BE2C (cell line): ENCODE measurements at regions not wholly inside any gene's neighbourhood (a gene's known extent, or its start where the extent isn't known, plus 50 kb on each side); places are given as distances from the start of the nearest gene placed in this dataset.
"Not testable (repeated sequence)": the region's sequence is repeated elsewhere in the genome, so short reads cannot be mapped to it uniquely, and the experiment has no call there.

Experiments
- DNase-seq: peaks from one replicate; pipeline ENCODE4 v3.0.0-alpha.2; 2020
- H3K27me3 ChIP-seq: fragments of 250-450 bp; sonication (Bioruptor Pico); 2 replicates; pipeline ENCODE4 v1.5.1; 2020; ENCODE audit warnings: mild to moderate bottlenecking
- H3K36me3 ChIP-seq: fragments of 250-450 bp; sonication (Bioruptor Pico); 2 replicates; pipeline ENCODE4 v1.5.1; 2020; ENCODE audit warnings: mild to moderate bottlenecking
- H3K4me1 ChIP-seq: fragments of 250-450 bp; sonication (Bioruptor Pico); 2 replicates; pipeline ENCODE4 v1.5.1; 2020
- H3K4me3 ChIP-seq: 2 replicates; pipeline ENCODE4 v1.5.1; 2011; ENCODE audit warnings: low read depth, low read length
- H3K9me3 ChIP-seq: fragments of 250-450 bp; sonication (Bioruptor Pico); 2 replicates; pipeline ENCODE4 v1.5.1; 2020
- CTCF ChIP-seq: IDR thresholded peaks from 2 replicates; pipeline ENCODE4 v1.5.1; 2012; ENCODE audit warnings: mild to moderate bottlenecking, low read depth, low read length

- DNase-seq, result no peak
- Histone ChIP-seq H3K9me3 (no peaks in the 10 kb centered on the region), H3K27me3 (no peaks in the 10 kb centered on the region), H3K4me3 (no peak overlapping the region), H3K36me3 (no peaks in the 10 kb centered on the region), H3K4me1 (peaks cover 7% of the 10 kb centered on the region)
- no peak for TF ChIP-seq CTCF
These were observed 83.3 kb upstream of the ID2 start for GRCh38 chr2:8598295-8599165.

GRCh38 chr2:8599421-8600242 lies 82.2 kb upstream of the ID2 start:
- Histone ChIP-seq H3K4me3 (no peak overlapping the region), H3K36me3 (no peaks in the 10 kb centered on the region), H3K9me3 (no peaks in the 10 kb centered on the region), H3K4me1 (peaks cover 9% of the 10 kb centered on the region), H3K27me3 (no peaks in the 10 kb centered on the region)
- no peak for DNase-seq
- TF ChIP-seq CTCF, result no peak

GRCh38 chr2:8600456-8600855 lies 81.4 kb upstream of the ID2 start:
- no peak overlapping the region for H3K4me3 ChIP-seq
- DNase-seq, result no peak
- no peak for TF ChIP-seq CTCF
- no peaks in the 10 kb centered on the region for H3K36me3 ChIP-seq
- H3K9me3 ChIP-seq, result no peaks in the 10 kb centered on the region
- no peaks in the 10 kb centered on the region for H3K27me3 ChIP-seq
- peaks cover 9% of the 10 kb centered on the region for H3K4me1 ChIP-seq

- Histone ChIP-seq H3K4me1 (peaks cover 4% of the 10 kb centered on the region), H3K9me3 (no peaks in the 10 kb centered on the region), H3K4me3 (no peak overlapping the region), H3K36me3 (no peaks in the 10 kb centered on the region), H3K27me3 (no peaks in the 10 kb centered on the region)
- DNase-seq, result no peak
- no peak for TF ChIP-seq CTCF
These were observed 79.0 kb upstream of the ID2 start for GRCh38 chr2:8602809-8603208.

- H3K27me3 ChIP-seq, DNase-seq, H3K36me3 ChIP-seq, H3K9me3 ChIP-seq, H3K4me1 ChIP-seq, H3K4me3 ChIP-seq: not testable (repeated sequence)
These were observed 78.5 kb upstream of the ID2 start for GRCh38 chr2:8603356-8603755.

GRCh38 chr2:8604262-8604661 lies 77.6 kb upstream of the ID2 start:
- TF ChIP-seq CTCF, result no peak
- no peaks in the 10 kb centered on the region for H3K9me3 ChIP-seq
- no peak overlapping the region for H3K4me3 ChIP-seq
- no peaks in the 10 kb centered on the region for H3K36me3 ChIP-seq
- H3K4me1 ChIP-seq, result 0 out of 2 replicates have a peak, but pooled peaks cover 2% of the 10 kb centered on the region
- H3K27me3 ChIP-seq, result no peaks in the 10 kb centered on the region
- DNase-seq, result no peak
